ENCODE measurements at regions not wholly inside any gene's neighbourhood (a gene's known extent, or its start where the extent isn't known, plus 50 kb on each side); places are given as distances from the start of the nearest gene placed in this dataset.

DNA sequence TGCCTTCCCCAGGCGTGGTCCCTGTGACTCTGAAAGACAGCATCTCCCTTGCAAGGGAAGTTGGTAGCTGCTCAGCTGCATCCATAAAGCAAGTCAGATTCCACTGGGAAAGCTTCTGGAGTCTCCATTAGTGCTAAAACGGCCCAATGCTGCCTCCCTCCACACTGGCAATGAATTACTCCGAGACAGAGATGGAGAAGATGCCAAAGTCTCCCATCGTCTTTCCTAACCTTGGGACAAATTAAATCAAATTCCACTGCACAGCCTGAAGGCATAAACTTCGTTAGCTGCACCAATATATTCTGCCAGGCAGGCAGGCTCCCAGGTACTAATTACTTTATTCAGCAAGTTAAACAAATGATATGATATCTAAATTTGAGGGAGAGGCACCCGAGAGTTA is 106.3 kb upstream of the GJB5 start:
- Histone ChIP-seq H3K36me3 (replicated peaks; ENCODE audit: insufficient read depth, low read depth) (no peaks in the 10 kb centered on the region), H3K9me3 (ENCODE audit: low read depth) (no peaks in the 10 kb centered on the region), H3K4me2 (no peak overlapping the region), H2AFZ (no peak overlapping the region), H3K27me3 (peaks cover 32% of the 10 kb centered on the region), H3K4me3 (no peak overlapping the region), H3K79me2 (no peaks in the 10 kb centered on the region), H3K4me1 (ENCODE audit: insufficient read depth) (no peaks in the 10 kb centered on the region), H3K27ac (no peak overlapping the region), H3K9me2 (replicated peaks; ENCODE audit: insufficient read depth) (no peaks in the 10 kb centered on the region), H4K20me1 (ENCODE audit: insufficient read depth, poor library complexity, severe bottlenecking) (no peaks in the 10 kb centered on the region)
- TF ChIP-seq EZH2 (IDR thresholded peaks at IDR 0.05; ENCODE audit: borderline replicate concordance) = no peak
- WGBS (ENCODE audit: low lambda C conversion rate, missing lambda C conversion rate) = 79% methylated on average over 6 of the region's 6 CpGs
- DNase-seq (ENCODE audit: low spot score) = no peak

DNA sequence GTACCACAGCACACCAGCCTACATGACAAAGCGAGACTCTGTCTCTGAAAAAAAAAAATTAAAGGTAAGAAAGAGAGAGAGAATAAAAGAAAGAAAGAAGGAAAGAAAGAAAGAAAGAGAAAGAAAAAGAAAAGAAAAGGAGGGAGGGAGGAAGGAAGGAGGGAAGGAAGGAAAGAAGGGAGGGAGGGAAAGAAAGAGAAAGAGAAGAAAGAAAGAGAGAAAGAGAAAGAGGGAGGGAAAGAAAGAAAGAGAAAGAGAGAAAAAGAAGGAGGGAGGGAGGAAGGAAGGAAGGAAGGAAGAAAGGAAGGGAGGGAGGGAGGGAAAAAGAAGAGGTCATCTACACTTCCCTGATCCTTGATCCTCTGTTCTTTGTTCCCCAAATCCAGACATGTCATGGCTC is 104.8 kb upstream of the GJB5 start:
- Histone ChIP-seq H3K9me2 (replicated peaks; ENCODE audit: insufficient read depth) (no peaks in the 10 kb centered on the region), H2AFZ (no peak overlapping the region), H3K4me1 (ENCODE audit: insufficient read depth) (no peaks in the 10 kb centered on the region), H3K27me3 (peaks cover 36% of the 10 kb centered on the region), H3K27ac (no peak overlapping the region), H3K4me3 (no peak overlapping the region), H4K20me1 (ENCODE audit: insufficient read depth, poor library complexity, severe bottlenecking) (no peaks in the 10 kb centered on the region), H3K36me3 (replicated peaks; ENCODE audit: insufficient read depth, low read depth) (no peaks in the 10 kb centered on the region), H3K79me2 (no peaks in the 10 kb centered on the region), H3K4me2 (no peak overlapping the region), H3K9me3 (ENCODE audit: low read depth) (no peaks in the 10 kb centered on the region)
- TF ChIP-seq EZH2 (IDR thresholded peaks at IDR 0.05; ENCODE audit: borderline replicate concordance) (no peak), EZH2phosphoT487 (IDR thresholded peaks at IDR 0.05; ENCODE audit: low read depth, severe bottlenecking, unreplicated experiment) (no peak)
- TF ChIP-seq, protein P1, sequence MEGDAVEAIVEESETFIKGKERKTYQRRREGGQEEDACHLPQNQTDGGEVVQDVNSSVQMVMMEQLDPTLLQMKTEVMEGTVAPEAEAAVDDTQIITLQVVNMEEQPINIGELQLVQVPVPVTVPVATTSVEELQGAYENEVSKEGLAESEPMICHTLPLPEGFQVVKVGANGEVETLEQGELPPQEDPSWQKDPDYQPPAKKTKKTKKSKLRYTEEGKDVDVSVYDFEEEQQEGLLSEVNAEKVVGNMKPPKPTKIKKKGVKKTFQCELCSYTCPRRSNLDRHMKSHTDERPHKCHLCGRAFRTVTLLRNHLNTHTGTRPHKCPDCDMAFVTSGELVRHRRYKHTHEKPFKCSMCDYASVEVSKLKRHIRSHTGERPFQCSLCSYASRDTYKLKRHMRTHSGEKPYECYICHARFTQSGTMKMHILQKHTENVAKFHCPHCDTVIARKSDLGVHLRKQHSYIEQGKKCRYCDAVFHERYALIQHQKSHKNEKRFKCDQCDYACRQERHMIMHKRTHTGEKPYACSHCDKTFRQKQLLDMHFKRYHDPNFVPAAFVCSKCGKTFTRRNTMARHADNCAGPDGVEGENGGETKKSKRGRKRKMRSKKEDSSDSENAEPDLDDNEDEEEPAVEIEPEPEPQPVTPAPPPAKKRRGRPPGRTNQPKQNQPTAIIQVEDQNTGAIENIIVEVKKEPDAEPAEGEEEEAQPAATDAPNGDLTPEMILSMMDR (IDR thresholded peaks at IDR 0.05; ENCODE audit: poor library complexity) = no peak
- DNase-seq (ENCODE audit: low spot score) = no peak
- WGBS (ENCODE audit: low lambda C conversion rate, missing lambda C conversion rate) = 91% methylated on average over 1 of the region's 1 CpG

DNA sequence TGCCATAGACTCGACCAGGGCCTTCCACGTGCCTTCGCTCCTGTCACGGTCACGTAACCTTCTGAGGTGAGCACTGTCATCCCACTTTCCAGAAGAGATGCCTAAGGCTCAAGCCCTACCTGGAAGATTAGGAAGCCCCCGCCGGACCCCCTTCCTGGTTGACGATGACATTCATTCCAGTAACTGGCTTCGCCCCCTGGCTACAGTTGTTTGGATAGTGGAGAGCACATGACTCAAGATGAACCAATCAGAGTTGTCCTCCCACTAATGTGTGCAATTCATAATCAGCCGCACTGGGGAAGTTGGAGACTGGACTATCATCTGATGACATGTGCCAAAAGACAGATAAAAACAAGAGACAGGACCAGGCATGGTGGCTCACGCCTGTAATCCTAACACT is 104.0 kb upstream of the GJB5 start:
- Histone ChIP-seq H3K9me2 (replicated peaks; ENCODE audit: insufficient read depth) (no peaks in the 10 kb centered on the region), H3K36me3 (replicated peaks; ENCODE audit: insufficient read depth, low read depth) (no peaks in the 10 kb centered on the region), H3K27me3 (peaks cover 33% of the 10 kb centered on the region), H4K20me1 (ENCODE audit: insufficient read depth, poor library complexity, severe bottlenecking) (no peaks in the 10 kb centered on the region), H3K4me2 (no peak overlapping the region), H3K4me1 (ENCODE audit: insufficient read depth) (no peaks in the 10 kb centered on the region), H3K4me3 (no peak overlapping the region), H3K27ac (no peak overlapping the region), H3K9me3 (ENCODE audit: low read depth) (no peaks in the 10 kb centered on the region), H3K79me2 (no peaks in the 10 kb centered on the region), H2AFZ (no peak overlapping the region)
- WGBS (ENCODE audit: low lambda C conversion rate, missing lambda C conversion rate) = 92% methylated on average over 11 of the region's 11 CpGs
- no peak for DNase-seq (ENCODE audit: low spot score)
- TF ChIP-seq EZH2phosphoT487 (IDR thresholded peaks at IDR 0.05; ENCODE audit: low read depth, severe bottlenecking, unreplicated experiment) (no peak), EZH2 (IDR thresholded peaks at IDR 0.05; ENCODE audit: borderline replicate concordance) (no peak)
- TF ChIP-seq, protein P1 (IDR thresholded peaks at IDR 0.05; ENCODE audit: poor library complexity) = no peak

DNA sequence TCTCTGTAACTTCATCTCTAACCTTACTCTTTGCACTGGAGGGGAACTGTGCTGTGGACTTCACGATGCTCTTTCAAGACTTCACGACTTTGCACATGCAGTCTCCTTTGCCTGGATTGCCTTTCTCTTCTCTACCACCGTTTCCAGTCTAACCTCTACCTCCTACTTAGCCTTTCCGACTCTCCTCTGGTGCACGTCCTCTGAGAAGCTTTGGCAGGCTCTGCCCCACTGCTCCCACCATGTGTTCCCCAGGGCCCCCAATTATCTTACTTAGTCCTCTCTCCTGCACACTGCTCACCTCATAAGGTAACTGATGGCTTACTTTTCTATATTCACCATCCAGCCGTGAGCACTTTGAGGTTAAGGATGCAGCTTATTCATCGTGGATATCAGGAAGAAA is 101.7 kb upstream of the GJB5 start:
- no peak overlapping the region for H3K4me3 ChIP-seq
- DNase-seq (ENCODE audit: low spot score) = no peak
- TF ChIP-seq EZH2 (IDR thresholded peaks at IDR 0.05; ENCODE audit: borderline replicate concordance) = no peak
- TF ChIP-seq EZH2phosphoT487 (IDR thresholded peaks at IDR 0.05; ENCODE audit: low read depth, severe bottlenecking, unreplicated experiment) = no peak
- TF ChIP-seq, protein P1 (IDR thresholded peaks at IDR 0.05; ENCODE audit: poor library complexity) = no peak
- H3K27me3 ChIP-seq = peaks cover 20% of the 10 kb centered on the region
- no peaks in the 10 kb centered on the region for H3K9me3 ChIP-seq (ENCODE audit: low read depth)
- H3K4me1 ChIP-seq (ENCODE audit: insufficient read depth) = no peaks in the 10 kb centered on the region
- no peaks in the 10 kb centered on the region for H3K9me2 ChIP-seq (replicated peaks; ENCODE audit: insufficient read depth)
- H2AFZ ChIP-seq = no peak overlapping the region
- H4K20me1 ChIP-seq (ENCODE audit: insufficient read depth, poor library complexity, severe bottlenecking) = no peaks in the 10 kb centered on the region
- H3K27ac ChIP-seq = no peak overlapping the region
- H3K4me2 ChIP-seq = no peak overlapping the region
- H3K36me3 ChIP-seq (replicated peaks; ENCODE audit: insufficient read depth, low read depth) = no peaks in the 10 kb centered on the region
- WGBS (ENCODE audit: low lambda C conversion rate, missing lambda C conversion rate) = 82% methylated on average over 7 of the region's 7 CpGs
- no peaks in the 10 kb centered on the region for H3K79me2 ChIP-seq

Measured in hepatocyte (in vitro differentiated cells).